Neural cell (in vitro differentiated cells): ENCODE measurements at regions not wholly inside any gene's neighbourhood (a gene's known extent, or its start where the extent isn't known, plus 50 kb on each side); places are given as distances from the start of the nearest gene placed in this dataset.

Experiments used
- H2AFZ ChIP-seq: fragments of 200-600, 300-800 bp; sonication (generic), shearing (Covaris generic); 2 replicates; pipeline ENCODE4 v1.6.0; 2014; ENCODE audit warnings: low read depth, mild to moderate bottlenecking, antibody characterized with exemption, low read length, moderate library complexity
- H3F3A ChIP-seq: fragments of 200-600 bp; shearing (Covaris generic); 2 replicates; pipeline ENCODE4 v1.6.1; 2016; ENCODE audit warnings: mild to moderate bottlenecking, moderate library complexity, mixed read lengths, antibody characterized with exemption, low read length; ENCODE audit not compliant: insufficient read depth, poor library complexity, severe bottlenecking
- H3K27ac ChIP-seq: fragments of 200-600, 300-800 bp; sonication (generic), shearing (Covaris generic); 2 replicates; pipeline ENCODE4 v1.5.1; 2014; ENCODE audit warnings: mild to moderate bottlenecking, low read length, moderate library complexity
- H3K27me3 ChIP-seq: fragments of 300-800, 200-600 bp; sonication (generic), shearing (Covaris generic); 2 replicates; pipeline ENCODE4 v1.6.0; 2014; ENCODE audit warnings: mild to moderate bottlenecking, low read depth, low read length, moderate library complexity; ENCODE audit not compliant: insufficient read depth
- H3K36me3 ChIP-seq: fragments of 300-800, 200-600 bp; sonication (generic), shearing (Covaris generic); 2 replicates; pipeline ENCODE4 v1.5.1; 2014; ENCODE audit warnings: mild to moderate bottlenecking, antibody characterized with exemption, low read length, moderate library complexity; ENCODE audit not compliant: insufficient read depth
- H3K4me2 ChIP-seq: fragments of 300-800, 200-600 bp; sonication (generic), shearing (Covaris generic); 2 replicates; pipeline ENCODE4 v1.6.0; 2014; ENCODE audit warnings: mild to moderate bottlenecking, low read length
- H3K4me3 ChIP-seq: fragments of 300-800, 200-600 bp; sonication (generic), shearing (Covaris generic); 2 replicates; pipeline ENCODE4 v1.5.1; 2014; ENCODE audit warnings: mild to moderate bottlenecking, low read length, moderate library complexity
- H3K79me2 ChIP-seq: fragments of 200-600 bp; shearing (Covaris generic); replicated peaks from 2 replicates; pipeline ENCODE4 v1.6.0; 2014; ENCODE audit warnings: mild to moderate bottlenecking, low read length, moderate library complexity; ENCODE audit not compliant: insufficient read depth
- H3K9ac ChIP-seq: fragments of 300-800, 200-600 bp; sonication (generic), shearing (Covaris generic); 2 replicates; pipeline ENCODE4 v1.6.1; 2016; ENCODE audit warnings: mild to moderate bottlenecking, low read length, mixed read lengths
- H3K9me2 ChIP-seq: fragments of 200-600 bp; shearing (Covaris generic); 2 replicates; pipeline ENCODE4 v1.6.1; 2016; ENCODE audit warnings: mild to moderate bottlenecking, low read length, mixed read lengths; ENCODE audit not compliant: insufficient read depth
- H3K9me3 ChIP-seq: fragments of 200-600, 300-800 bp; sonication (generic), shearing (Covaris generic); 2 replicates; pipeline ENCODE4 v1.6.1; 2016; ENCODE audit warnings: mild to moderate bottlenecking, mixed run types, low read length, moderate library complexity, mixed read lengths
- H4K20me1 ChIP-seq: fragments of 200-600 bp; shearing (Covaris generic); 2 replicates; pipeline ENCODE4 v1.6.1; 2016; ENCODE audit warnings: mild to moderate bottlenecking, mixed run types; ENCODE audit not compliant: insufficient read depth
- EP300 ChIP-seq: fragments of 450-650 bp; conservative IDR thresholded peaks from 2 replicates; pipeline ENCODE4 v1.6.1; 2014; ENCODE audit warnings: antibody characterized with exemption, mild to moderate bottlenecking, moderate library complexity; ENCODE audit not compliant: poor library complexity, severe bottlenecking
- EZH2 ChIP-seq: fragments of 200-600, 300-800 bp; shearing (Covaris generic), sonication (generic); IDR thresholded peaks from 2 replicates; pipeline ENCODE4 v1.6.1; 2014; ENCODE audit warnings: antibody characterized with exemption, low read length, borderline replicate concordance, mild to moderate bottlenecking; ENCODE audit not compliant: insufficient read depth, poor library complexity, severe bottlenecking
- MXI1 ChIP-seq: fragments of 450-650 bp; conservative IDR thresholded peaks from 2 replicates; pipeline ENCODE4 v1.6.1; 2014; ENCODE audit warnings: antibody characterized with exemption, mild to moderate bottlenecking; ENCODE audit not compliant: poor library complexity, severe bottlenecking
- POLR2AphosphoS5 ChIP-seq: IDR thresholded peaks from 2 replicates; pipeline ENCODE4 v1.6.1; 2012
- RAD21 ChIP-seq: fragments of 450-650 bp; conservative IDR thresholded peaks from 2 replicates; pipeline ENCODE4 v1.6.1; 2014; ENCODE audit warnings: antibody characterized with exemption, mild to moderate bottlenecking, moderate library complexity
- SMC3 ChIP-seq: fragments of 450-650 bp; conservative IDR thresholded peaks from 2 replicates; pipeline ENCODE4 v1.6.1; 2014; ENCODE audit warnings: antibody characterized with exemption, mild to moderate bottlenecking, moderate library complexity; ENCODE audit not compliant: poor library complexity
- TAF1 ChIP-seq: IDR thresholded peaks from 2 replicates; pipeline ENCODE4 v1.6.1; 2012; ENCODE audit warnings: low read depth
- TF ChIP-seq, protein P1 (sequence below): fragments of 450-650 bp; IDR thresholded peaks from 2 replicates; pipeline ENCODE4 v1.5.1; 2014; ENCODE audit warnings: antibody characterized with exemption, mild to moderate bottlenecking, moderate library complexity; ENCODE audit not compliant: poor library complexity, severe bottlenecking
- TF ChIP-seq, protein P2 (sequence below): IDR thresholded peaks from 2 replicates; pipeline ENCODE4 v1.6.1; 2012; ENCODE audit warnings: borderline replicate concordance

DNA sequence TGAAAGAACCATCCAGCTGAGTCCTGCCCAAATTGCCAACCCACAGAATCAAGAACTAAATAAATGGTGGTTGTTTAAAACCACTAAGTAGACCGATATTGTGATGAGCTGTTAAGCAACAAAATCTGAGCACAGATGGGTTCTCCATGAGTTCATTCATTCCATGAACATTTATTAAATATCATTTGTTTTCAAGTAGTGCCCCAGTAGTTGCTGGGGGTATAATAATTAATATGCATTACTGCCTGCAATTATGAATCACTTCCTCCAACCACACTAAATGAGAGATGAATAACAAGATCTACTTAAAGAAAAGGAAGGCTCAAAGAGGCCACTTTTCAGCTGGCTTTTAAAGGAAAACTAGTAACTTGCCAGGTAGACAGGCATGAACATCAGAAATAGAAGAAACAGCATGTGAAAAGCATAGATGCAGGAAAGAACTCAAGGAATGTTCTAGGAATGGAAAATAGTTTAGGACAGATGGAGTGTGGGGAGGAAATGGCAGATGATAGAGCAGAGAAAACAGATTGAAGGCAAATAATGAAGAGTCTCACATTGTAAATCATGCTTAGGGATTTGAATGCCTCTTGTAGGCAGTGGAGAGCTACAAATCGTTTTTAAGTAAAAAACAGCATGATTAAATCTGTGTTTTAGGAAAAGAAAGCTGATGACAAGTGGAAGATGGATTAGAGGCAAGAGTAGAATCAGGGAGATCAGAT, 641.7 kb upstream of the DIPK2B start:
- H3K9me2 ChIP-seq, result no peaks in the 10 kb centered on the region
- no peak for TF ChIP-seq EZH2
- TF ChIP-seq EP300, result no peak
- TF ChIP-seq, protein P1, sequence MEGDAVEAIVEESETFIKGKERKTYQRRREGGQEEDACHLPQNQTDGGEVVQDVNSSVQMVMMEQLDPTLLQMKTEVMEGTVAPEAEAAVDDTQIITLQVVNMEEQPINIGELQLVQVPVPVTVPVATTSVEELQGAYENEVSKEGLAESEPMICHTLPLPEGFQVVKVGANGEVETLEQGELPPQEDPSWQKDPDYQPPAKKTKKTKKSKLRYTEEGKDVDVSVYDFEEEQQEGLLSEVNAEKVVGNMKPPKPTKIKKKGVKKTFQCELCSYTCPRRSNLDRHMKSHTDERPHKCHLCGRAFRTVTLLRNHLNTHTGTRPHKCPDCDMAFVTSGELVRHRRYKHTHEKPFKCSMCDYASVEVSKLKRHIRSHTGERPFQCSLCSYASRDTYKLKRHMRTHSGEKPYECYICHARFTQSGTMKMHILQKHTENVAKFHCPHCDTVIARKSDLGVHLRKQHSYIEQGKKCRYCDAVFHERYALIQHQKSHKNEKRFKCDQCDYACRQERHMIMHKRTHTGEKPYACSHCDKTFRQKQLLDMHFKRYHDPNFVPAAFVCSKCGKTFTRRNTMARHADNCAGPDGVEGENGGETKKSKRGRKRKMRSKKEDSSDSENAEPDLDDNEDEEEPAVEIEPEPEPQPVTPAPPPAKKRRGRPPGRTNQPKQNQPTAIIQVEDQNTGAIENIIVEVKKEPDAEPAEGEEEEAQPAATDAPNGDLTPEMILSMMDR, result no peak
- no peak for TF ChIP-seq POLR2AphosphoS5
- TF ChIP-seq TAF1, result no peak
- no peak for TF ChIP-seq MXI1
- TF ChIP-seq RAD21, result no peak
- no peak for TF ChIP-seq SMC3
- TF ChIP-seq, protein P2, sequence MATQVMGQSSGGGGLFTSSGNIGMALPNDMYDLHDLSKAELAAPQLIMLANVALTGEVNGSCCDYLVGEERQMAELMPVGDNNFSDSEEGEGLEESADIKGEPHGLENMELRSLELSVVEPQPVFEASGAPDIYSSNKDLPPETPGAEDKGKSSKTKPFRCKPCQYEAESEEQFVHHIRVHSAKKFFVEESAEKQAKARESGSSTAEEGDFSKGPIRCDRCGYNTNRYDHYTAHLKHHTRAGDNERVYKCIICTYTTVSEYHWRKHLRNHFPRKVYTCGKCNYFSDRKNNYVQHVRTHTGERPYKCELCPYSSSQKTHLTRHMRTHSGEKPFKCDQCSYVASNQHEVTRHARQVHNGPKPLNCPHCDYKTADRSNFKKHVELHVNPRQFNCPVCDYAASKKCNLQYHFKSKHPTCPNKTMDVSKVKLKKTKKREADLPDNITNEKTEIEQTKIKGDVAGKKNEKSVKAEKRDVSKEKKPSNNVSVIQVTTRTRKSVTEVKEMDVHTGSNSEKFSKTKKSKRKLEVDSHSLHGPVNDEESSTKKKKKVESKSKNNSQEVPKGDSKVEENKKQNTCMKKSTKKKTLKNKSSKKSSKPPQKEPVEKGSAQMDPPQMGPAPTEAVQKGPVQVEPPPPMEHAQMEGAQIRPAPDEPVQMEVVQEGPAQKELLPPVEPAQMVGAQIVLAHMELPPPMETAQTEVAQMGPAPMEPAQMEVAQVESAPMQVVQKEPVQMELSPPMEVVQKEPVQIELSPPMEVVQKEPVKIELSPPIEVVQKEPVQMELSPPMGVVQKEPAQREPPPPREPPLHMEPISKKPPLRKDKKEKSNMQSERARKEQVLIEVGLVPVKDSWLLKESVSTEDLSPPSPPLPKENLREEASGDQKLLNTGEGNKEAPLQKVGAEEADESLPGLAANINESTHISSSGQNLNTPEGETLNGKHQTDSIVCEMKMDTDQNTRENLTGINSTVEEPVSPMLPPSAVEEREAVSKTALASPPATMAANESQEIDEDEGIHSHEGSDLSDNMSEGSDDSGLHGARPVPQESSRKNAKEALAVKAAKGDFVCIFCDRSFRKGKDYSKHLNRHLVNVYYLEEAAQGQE, result no peak
- H3K27ac ChIP-seq, result no peak overlapping the region
- H2AFZ ChIP-seq, result no peak overlapping the region
- no peaks in the 10 kb centered on the region for H3K9me3 ChIP-seq
- H3F3A ChIP-seq, result no peaks in the 10 kb centered on the region
- no peaks in the 10 kb centered on the region for H3K36me3 ChIP-seq
- no peak overlapping the region for H3K4me2 ChIP-seq
- H3K79me2 ChIP-seq, result no peaks in the 10 kb centered on the region
- no peaks in the 10 kb centered on the region for H3K27me3 ChIP-seq
- H3K9ac ChIP-seq, result no peak overlapping the region
- H3K4me3 ChIP-seq, result no peak overlapping the region
- no peaks in the 10 kb centered on the region for H4K20me1 ChIP-seq

DNA sequence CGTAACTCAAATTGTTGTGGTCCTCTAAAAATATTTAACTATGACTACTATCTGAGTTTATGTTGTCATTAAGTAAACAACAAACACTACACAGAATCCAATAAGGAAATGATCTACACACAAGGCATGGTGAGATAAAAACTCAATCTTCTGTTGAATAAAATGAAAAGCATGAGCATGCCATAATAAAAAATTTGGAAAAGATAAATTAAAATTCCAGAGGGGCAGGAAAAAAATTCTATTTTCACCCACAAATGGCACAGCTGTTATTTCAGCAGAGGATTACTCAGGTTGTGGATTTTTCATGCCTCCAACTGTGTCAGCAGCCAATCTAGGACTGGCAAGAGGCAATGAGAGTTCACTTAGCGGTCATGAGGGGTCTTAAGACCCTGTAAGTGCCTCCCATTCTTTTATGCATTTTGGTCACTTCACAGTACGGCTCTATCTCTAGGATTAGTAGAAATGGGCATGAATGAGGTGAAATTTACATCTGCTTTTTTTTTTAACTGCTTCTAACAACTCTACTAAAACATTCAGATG, 639.8 kb upstream of the DIPK2B start:
- no peak for TF ChIP-seq MXI1
- H3K79me2 ChIP-seq, result no peaks in the 10 kb centered on the region

More for the DNA sequence above, 639.8 kb upstream of the DIPK2B start:
- no peaks in the 10 kb centered on the region for H3K9me2 ChIP-seq
- no peaks in the 10 kb centered on the region for H3K36me3 ChIP-seq
- H3K27me3 ChIP-seq, result no peaks in the 10 kb centered on the region
- no peak overlapping the region for H3K4me2 ChIP-seq
- H2AFZ ChIP-seq, result no peak overlapping the region
- H3K4me3 ChIP-seq, result no peak overlapping the region
- H3K27ac ChIP-seq, result no peak overlapping the region
- no peaks in the 10 kb centered on the region for H3K9me3 ChIP-seq
- no peaks in the 10 kb centered on the region for H3F3A ChIP-seq
- H3K9ac ChIP-seq, result no peak overlapping the region
- H4K20me1 ChIP-seq, result no peaks in the 10 kb centered on the region
